Activated naive CD8-positive, alpha-beta T cell treated with anti-CD3 and anti-CD28 coated beads, Interleukin-2, amount 10 ng/mL, durations not matched to agents 7 days and 5 days (primary cell): ENCODE measurements at regions not wholly inside any gene's neighbourhood (a gene's known extent, or its start where the extent isn't known, plus 50 kb on each side); places are given as distances from the start of the nearest gene placed in this dataset.

Experiments
- ATAC-seq: fragments of 150-1000 bp; cut with Tn5 transposase; one replicate; pipeline ENCODE4 v1.10.0; 2021; ENCODE audit warnings: low read depth, moderate library complexity
- POLR2A ChIA-PET: fragments of 350-600 bp; sonication (Branson Sonifier 250); formaldehyde crosslinking; loops from one replicate; lab custom pipeline; 2021; ENCODE audit warnings: antibody characterized with exemption; lab: Charles Lee
- DNase-seq: peaks from one replicate; pipeline ENCODE4 v3.0.0; 2021
- H3K27ac Mint-ChIP-seq: one replicate; pipeline ENCODE4 v1.8.0; 2022; ENCODE audit warnings: mild to moderate bottlenecking, mixed read lengths
- H3K27me3 Mint-ChIP-seq: one replicate; pipeline ENCODE4 v1.8.0; 2022; ENCODE audit warnings: mild to moderate bottlenecking, moderate library complexity, mixed read lengths
- H3K36me3 Mint-ChIP-seq: one replicate; pipeline ENCODE4 v1.8.0; 2021; ENCODE audit warnings: mild to moderate bottlenecking, mixed read lengths
- H3K4me1 Mint-ChIP-seq: one replicate; pipeline ENCODE4 v1.8.0; 2021; ENCODE audit warnings: mixed read lengths
- H3K4me3 Mint-ChIP-seq: one replicate; pipeline ENCODE4 v1.8.0; 2022; ENCODE audit warnings: mild to moderate bottlenecking, moderate library complexity, mixed read lengths
- H3K9me3 Mint-ChIP-seq: one replicate; pipeline ENCODE4 v1.8.0; 2021; ENCODE audit warnings: mixed read lengths

GRCh38 chr22:48185071-48186055 lies 1422.9 kb downstream of the TBC1D22A start:
- Mint-ChIP-seq H3K27me3 (peaks cover 2% of the 10 kb centered on the region), H3K9me3 (peaks cover 5% of the 10 kb centered on the region), H3K27ac (no peak overlapping the region), H3K4me1 (peaks cover 4% of the 10 kb centered on the region), H3K36me3 (no peaks in the 10 kb centered on the region), H3K4me3 (no peak overlapping the region)
- ATAC-seq = no peak
- POLR2A ChIA-PET = no interaction called here
- DNase-seq = no peak

GRCh38 chr22:48182846-48183805 lies 1420.7 kb downstream of the TBC1D22A start:
- ATAC-seq = no peak
- peaks cover 2% of the 10 kb centered on the region for H3K27me3 Mint-ChIP-seq

GRCh38 chr22:48182031-48182430 lies 1419.6 kb downstream of the TBC1D22A start:
- Mint-ChIP-seq H3K36me3 (no peaks in the 10 kb centered on the region), H3K4me3 (no peak overlapping the region), H3K9me3 (no peaks in the 10 kb centered on the region), H3K27ac (no peak overlapping the region), H3K4me1 (peaks cover 1% of the 10 kb centered on the region), H3K27me3 (peaks cover 2% of the 10 kb centered on the region)
- ATAC-seq = no peak
- no peak for DNase-seq
- POLR2A ChIA-PET = no interaction called here

More at GRCh38 chr22:48182846-48183805, 1420.7 kb downstream of the TBC1D22A start:
- H3K9me3 Mint-ChIP-seq = no peaks in the 10 kb centered on the region
- H3K4me1 Mint-ChIP-seq = peaks cover 1% of the 10 kb centered on the region
- POLR2A ChIA-PET = no interaction called here
- no peaks in the 10 kb centered on the region for H3K36me3 Mint-ChIP-seq
- no peak overlapping the region for H3K27ac Mint-ChIP-seq
- DNase-seq = no peak
- no peak overlapping the region for H3K4me3 Mint-ChIP-seq

- H3K4me1 Mint-ChIP-seq = peaks cover 1% of the 10 kb centered on the region
- ATAC-seq (no peak), DNase-seq (no peak)
- H3K9me3 Mint-ChIP-seq = no peaks in the 10 kb centered on the region
- no peak overlapping the region for H3K4me3 Mint-ChIP-seq
- H3K36me3 Mint-ChIP-seq = no peaks in the 10 kb centered on the region
- POLR2A ChIA-PET = no interaction called here
- H3K27me3 Mint-ChIP-seq = peaks cover 2% of the 10 kb centered on the region
- no peak overlapping the region for H3K27ac Mint-ChIP-seq
Observed at GRCh38 chr22:48181263-48181955, 1419.0 kb downstream of the TBC1D22A start.

- Mint-ChIP-seq H3K36me3 (no peaks in the 10 kb centered on the region), H3K27ac (no peak overlapping the region), H3K4me1 (peaks cover 1% of the 10 kb centered on the region), H3K9me3 (no peaks in the 10 kb centered on the region), H3K27me3 (peaks cover 2% of the 10 kb centered on the region), H3K4me3 (no peak overlapping the region)
- POLR2A ChIA-PET = no interaction called here
- DNase-seq (no peak), ATAC-seq (no peak)
Observed at GRCh38 chr22:48180631-48181030, 1418.2 kb downstream of the TBC1D22A start.

- H3K4me1 Mint-ChIP-seq = no peaks in the 10 kb centered on the region
- no peak for DNase-seq
- no peaks in the 10 kb centered on the region for H3K9me3 Mint-ChIP-seq
- no peaks in the 10 kb centered on the region for H3K36me3 Mint-ChIP-seq
- no peak for ATAC-seq
- H3K4me3 Mint-ChIP-seq = no peak overlapping the region
- H3K27me3 Mint-ChIP-seq = peaks cover 2% of the 10 kb centered on the region
- POLR2A ChIA-PET = no interaction called here
- no peak overlapping the region for H3K27ac Mint-ChIP-seq
Observed at GRCh38 chr22:48179571-48180546, 1417.4 kb downstream of the TBC1D22A start.

GRCh38 chr22:48178536-48178935 lies 1416.1 kb downstream of the TBC1D22A start:
- peaks cover 2% of the 10 kb centered on the region for H3K27me3 Mint-ChIP-seq
- H3K9me3 Mint-ChIP-seq = no peaks in the 10 kb centered on the region
- no peak overlapping the region for H3K4me3 Mint-ChIP-seq
- no peaks in the 10 kb centered on the region for H3K36me3 Mint-ChIP-seq
- POLR2A ChIA-PET = no interaction called here
- ATAC-seq (no peak), DNase-seq (no peak)
- no peak overlapping the region for H3K27ac Mint-ChIP-seq
- no peaks in the 10 kb centered on the region for H3K4me1 Mint-ChIP-seq

- Mint-ChIP-seq H3K4me3 (no peak overlapping the region), H3K36me3 (no peaks in the 10 kb centered on the region), H3K27ac (no peak overlapping the region), H3K27me3 (peaks cover 2% of the 10 kb centered on the region), H3K9me3 (no peaks in the 10 kb centered on the region), H3K4me1 (no peaks in the 10 kb centered on the region)
- POLR2A ChIA-PET = no interaction called here
- ATAC-seq (no peak), DNase-seq (no peak)
Observed at GRCh38 chr22:48177631-48178030, 1415.2 kb downstream of the TBC1D22A start.

GRCh38 chr22:48175721-48176120 lies 1413.3 kb downstream of the TBC1D22A start:
- Mint-ChIP-seq H3K4me1 (no peaks in the 10 kb centered on the region), H3K36me3 (no peaks in the 10 kb centered on the region), H3K27me3 (peaks cover 2% of the 10 kb centered on the region), H3K4me3 (no peak overlapping the region), H3K27ac (no peak overlapping the region), H3K9me3 (no peaks in the 10 kb centered on the region)
- DNase-seq (no peak), ATAC-seq (no peak)
- POLR2A ChIA-PET = no interaction called here

- Mint-ChIP-seq H3K9me3 (no peaks in the 10 kb centered on the region), H3K4me1 (no peaks in the 10 kb centered on the region), H3K27me3 (no peaks in the 10 kb centered on the region), H3K27ac (no peak overlapping the region), H3K36me3 (no peaks in the 10 kb centered on the region), H3K4me3 (no peak overlapping the region)
- POLR2A ChIA-PET = no interaction called here
- ATAC-seq = no peak
- no peak for DNase-seq
Observed at GRCh38 chr22:48173773-48174160, 1411.3 kb downstream of the TBC1D22A start.

GRCh38 chr22:48173061-48173772 lies 1410.8 kb downstream of the TBC1D22A start:
- ATAC-seq (no peak), DNase-seq (no peak)
- no peak overlapping the region for H3K27ac Mint-ChIP-seq
- no peak overlapping the region for H3K4me3 Mint-ChIP-seq
- H3K4me1 Mint-ChIP-seq = no peaks in the 10 kb centered on the region
- POLR2A ChIA-PET = no interaction called here
- H3K27me3 Mint-ChIP-seq = no peaks in the 10 kb centered on the region
- H3K36me3 Mint-ChIP-seq = no peaks in the 10 kb centered on the region
- H3K9me3 Mint-ChIP-seq = no peaks in the 10 kb centered on the region

GRCh38 chr22:48171271-48171691 lies 1408.8 kb downstream of the TBC1D22A start:
- POLR2A ChIA-PET = no interaction called here
- Mint-ChIP-seq H3K4me3 (no peak overlapping the region), H3K27ac (no peak overlapping the region), H3K27me3 (no peaks in the 10 kb centered on the region), H3K9me3 (no peaks in the 10 kb centered on the region), H3K4me1 (no peaks in the 10 kb centered on the region), H3K36me3 (no peaks in the 10 kb centered on the region)
- ATAC-seq (no peak), DNase-seq (no peak)
